Stomach (tissue), 8 donors: ENCODE measurements at regions not wholly inside any gene's neighbourhood (a gene's known extent, or its start where the extent isn't known, plus 50 kb on each side); places are given as distances from the start of the nearest gene placed in this dataset.

Experiments used
- DNase-seq, 2 donors: peaks; one replicate each; pipeline versions ENCODE4 v3.0.0 to v3.0.0-alpha.2; 2013 to 2019
- H3K27ac ChIP-seq, 5 donors: fragments of 200-600 bp in 4 of 5; sonication (generic) in 4 of 5; one replicate each; pipeline ENCODE4 v1.5.1; 2013 to 2019; ENCODE audit warnings: mild to moderate bottlenecking in 1 of 5, moderate library complexity in 1 of 5
- H3K27me3 ChIP-seq, 3 donors: fragments of 200-600 bp; sonication (generic); one replicate each; pipeline ENCODE4 v1.5.1; 2017 to 2019; ENCODE audit warnings: mixed run types in 1 of 3
- H3K36me3 ChIP-seq, 4 donors: fragments of 200-600 bp; sonication (generic); 1 replicate in 3 of 4; 2 replicates in 1 of 4; pipeline ENCODE4 v1.5.1; 2016 to 2019
- H3K4me1 ChIP-seq, 4 donors: fragments of 200-600 bp; sonication (generic); one replicate each; pipeline ENCODE4 v1.5.1; 2016 to 2019
- H3K4me3 ChIP-seq, 4 donors: fragments of 200-600 bp; sonication (generic) in 3 of 4; one replicate each; pipeline ENCODE4 v1.5.1; 2016 to 2019; ENCODE audit warnings: mild to moderate bottlenecking in 1 of 4
- H3K9me3 ChIP-seq, 4 donors: fragments of 200-600 bp; sonication (generic); one replicate each; pipeline ENCODE4 v1.5.1; 2016 to 2019
- CTCF ChIP-seq, 7 experiments: fragments of 450-650 bp in 4 of 7; fragments of 200-600 bp in 3 of 7; sonication (generic) in 3 of 7; IDR thresholded peaks; one replicate each; pipeline ENCODE4 v1.5.1; 2016 to 2019; ENCODE audit warnings: antibody characterized with exemption in 7 of 7, control low read depth in 2 of 7, mild to moderate bottlenecking in 1 of 7
- EP300 ChIP-seq: sonication (generic); formaldehyde crosslinking; IDR thresholded peaks from one replicate; pipeline ENCODE4 v1.6.1; 2017; ENCODE audit warnings: antibody characterized with exemption
- POLR2A ChIP-seq, 4 donors: fragments of 450-650 bp; IDR thresholded peaks; one replicate each; pipeline ENCODE4 v1.6.1; 2016; ENCODE audit warnings: antibody characterized with exemption in 4 of 4, control low read depth in 2 of 4, mild to moderate bottlenecking in 1 of 4, moderate library complexity in 1 of 4
- POLR2AphosphoS5 ChIP-seq, 3 donors: sonication (generic); formaldehyde crosslinking; IDR thresholded peaks; one replicate each; pipeline ENCODE4 v1.6.1; 2016; ENCODE audit warnings: antibody characterized with exemption in 3 of 3
- WGBS, 5 donors: extraction: QIAGEN DNeasy Blood & Tissue Kit in 3 of 5; methylation state at CpG; one replicate each; pipeline versions ENCODE4 v1.1.5 to v1.1.7; 2013 to 2018; 5-methylcytosine and 5-hydroxymethylcytosine counted together
- intact Hi-C: fragments of 100-400 bp; cut with DNase I; formaldehyde crosslinking; loops from one replicate; pipeline ENCODE4 v1.15.1; 2023; ENCODE audit warnings: low total_unique reads
- donor health status: healthy with polysubstance abuse.
- donor health status: Bipolar disorder and iron deficiency.
- donor health status: healthy.

- Histone ChIP-seq H3K27ac (no peak overlapping the region), H3K36me3 (no peaks in the 10 kb centered on the region), H3K9me3 (peaks cover 0 to under 1% (median 0%) of the 10 kb centered on the region in 4 donors), H3K4me3 (no peak overlapping the region), H3K4me1 (no peaks in the 10 kb centered on the region), H3K27me3 (no peaks in the 10 kb centered on the region)
- no peak for TF ChIP-seq CTCF (IDR thresholded peaks at IDR 0.05)
- no peak for TF ChIP-seq POLR2AphosphoS5 (IDR thresholded peaks at IDR 0.05)
- no peak for TF ChIP-seq POLR2A (IDR thresholded peaks at IDR 0.05)
- no peak for TF ChIP-seq EP300
- DNase-seq: no peak
- WGBS, 5 donors: 84 to 97% (median 92%) methylated on average over 2 of the region's 2 CpGs
- intact Hi-C loops: no loop called here
Measured at GRCh38 chr5:162888268-162888667, 549.1 kb upstream of the CCNG1 start.

DNA sequence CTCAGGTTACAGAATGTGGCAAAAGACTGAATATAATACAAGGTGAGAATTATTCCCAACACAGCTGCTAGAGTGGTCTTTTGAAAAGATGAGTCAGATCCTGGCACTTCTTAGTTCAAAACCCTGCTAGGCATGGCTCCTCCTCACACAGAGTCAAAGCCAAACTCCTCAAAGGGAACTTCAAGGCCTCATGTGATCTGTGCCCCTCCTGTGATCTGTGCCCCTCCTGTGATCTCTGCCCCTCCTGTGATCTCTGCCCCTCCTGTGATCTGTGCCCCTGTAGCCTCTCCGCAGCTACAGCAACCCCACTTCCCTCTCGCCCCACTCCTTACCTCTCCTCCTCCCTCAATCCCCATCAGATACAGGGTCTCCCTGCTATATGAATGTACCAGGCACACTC is 525.5 kb upstream of the CCNG1 start:
- Histone ChIP-seq H3K27ac (no peak overlapping the region), H3K9me3 (no peaks in the 10 kb centered on the region), H3K4me1 (no peaks in the 10 kb centered on the region), H3K4me3 (no peak overlapping the region), H3K36me3 (no peaks in the 10 kb centered on the region), H3K27me3 (no peaks in the 10 kb centered on the region)
- DNase-seq: no peak
- 44 to 74% (median 56%) methylated on average over 2 of the region's 2 CpGs for WGBS, 5 donors
- TF ChIP-seq CTCF (IDR thresholded peaks at IDR 0.05) (no peak), EP300 (no peak), POLR2A (IDR thresholded peaks at IDR 0.05) (no peak)
- intact Hi-C loops: no loop called here

DNA sequence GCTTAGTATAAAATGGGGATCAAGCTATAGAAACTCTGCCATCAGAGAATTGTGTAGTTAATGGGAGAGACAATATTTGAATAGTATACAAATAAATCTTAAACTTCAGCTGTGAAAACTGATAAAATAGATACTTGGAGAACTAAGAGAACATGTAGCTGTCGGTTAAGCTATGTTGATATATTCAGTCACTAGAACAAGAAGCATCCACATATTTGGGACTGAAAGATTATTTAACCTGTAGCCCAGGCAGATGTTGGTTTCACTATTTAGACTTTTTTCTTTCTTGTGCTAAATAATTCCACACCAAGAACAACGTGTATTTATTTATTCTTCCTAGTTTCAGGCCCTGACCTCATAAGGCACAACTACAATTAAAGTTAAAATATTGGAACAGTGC is 521.0 kb upstream of the CCNG1 start:
- Histone ChIP-seq H3K36me3 (no peaks in the 10 kb centered on the region), H3K4me3 (no peak overlapping the region), H3K9me3 (peaks cover 0 to 5% (median 0%) of the 10 kb centered on the region in 4 donors), H3K27me3 (no peaks in the 10 kb centered on the region), H3K27ac (no peak overlapping the region), H3K4me1 (no peaks in the 10 kb centered on the region)
- intact Hi-C loops: no loop called here
- 39 to 65% (median 60%) methylated on average over 2 of the region's 2 CpGs for WGBS, 5 donors
- no peak for DNase-seq
- TF ChIP-seq POLR2A (IDR thresholded peaks at IDR 0.05): no peak
- TF ChIP-seq CTCF (IDR thresholded peaks at IDR 0.05): no peak
- TF ChIP-seq POLR2AphosphoS5 (IDR thresholded peaks at IDR 0.05): no peak
- TF ChIP-seq EP300: no peak

- WGBS, 5 donors: 31 to 55% (median 46%) methylated on average over 2 of the region's 2 CpGs
- no peaks in the 10 kb centered on the region for H3K36me3 ChIP-seq
- intact Hi-C loops: no loop called here
- H3K27me3 ChIP-seq: no peaks in the 10 kb centered on the region
- DNase-seq: no peak
- no peak overlapping the region for H3K4me3 ChIP-seq
- H3K4me1 ChIP-seq: no peaks in the 10 kb centered on the region
- peaks cover 0 to 7% (median 5%) of the 10 kb centered on the region in 4 donors for H3K9me3 ChIP-seq
- TF ChIP-seq EP300 (no peak), POLR2AphosphoS5 (IDR thresholded peaks at IDR 0.05) (no peak), CTCF (IDR thresholded peaks at IDR 0.05) (no peak), POLR2A (IDR thresholded peaks at IDR 0.05) (no peak)
- H3K27ac ChIP-seq: no peak overlapping the region
Measured at GRCh38 chr5:162929104-162929503, 508.3 kb upstream of the CCNG1 start.
